Trophoblast cell (in vitro differentiated cells and primary cell): ENCODE measurements at regions not wholly inside any gene's neighbourhood (a gene's known extent, or its start where the extent isn't known, plus 50 kb on each side); places are given as distances from the start of the nearest gene placed in this dataset.

Experiments used
- DNase-seq, 2 donors: peaks; one replicate each; pipeline ENCODE4 v3.0.0-alpha.2; 2016
- H2AFZ ChIP-seq: 2 replicates; pipeline ENCODE4 v1.6.1; 2013; ENCODE audit warnings: low read length, moderate library complexity, mild to moderate bottlenecking; ENCODE audit not compliant: insufficient read depth, poor library complexity
- H2AK5ac ChIP-seq: 2 replicates; pipeline ENCODE4 v1.6.1; 2013; ENCODE audit warnings: mild to moderate bottlenecking, low read length
- H2BK120ac ChIP-seq: 2 replicates; pipeline ENCODE4 v1.6.1; 2013; ENCODE audit warnings: low read length, mild to moderate bottlenecking, moderate library complexity; ENCODE audit not compliant: insufficient read depth, poor library complexity
- H2BK12ac ChIP-seq: 2 replicates; pipeline ENCODE4 v1.6.1; 2013; ENCODE audit warnings: mild to moderate bottlenecking, low read length, moderate library complexity
- H2BK5ac ChIP-seq: 2 replicates; pipeline ENCODE4 v1.6.1; 2013; ENCODE audit warnings: low read length, low read depth, moderate library complexity, mild to moderate bottlenecking; ENCODE audit not compliant: poor library complexity
- H3K14ac ChIP-seq: 2 replicates; pipeline ENCODE4 v1.6.1; 2013; ENCODE audit warnings: mild to moderate bottlenecking, low read length
- H3K18ac ChIP-seq: 2 replicates; pipeline ENCODE4 v1.6.1; 2013; ENCODE audit warnings: mild to moderate bottlenecking, low read length
- H3K23ac ChIP-seq: 2 replicates; pipeline ENCODE4 v1.6.1; 2013; ENCODE audit warnings: low read length
- H3K27ac ChIP-seq: 2 replicates; pipeline ENCODE4 v1.5.1; 2013; ENCODE audit warnings: low read depth, mild to moderate bottlenecking, inconsistent platforms, low read length, moderate library complexity
- H3K27me3 ChIP-seq: 2 replicates; pipeline ENCODE4 v1.6.1; 2013; ENCODE audit warnings: inconsistent platforms, mild to moderate bottlenecking, low read length, moderate library complexity; ENCODE audit not compliant: insufficient read depth
- H3K36me3 ChIP-seq, 2 experiments: 1 replicate in 1 of 2; 2 replicates in 1 of 2; pipeline ENCODE4 v1.6.1; 2013; ENCODE audit warnings: low read length in 2 of 2, mild to moderate bottlenecking in 2 of 2, moderate library complexity in 1 of 2; ENCODE audit not compliant: insufficient read depth in 2 of 2, control insufficient read depth in 1 of 2
- H3K4ac ChIP-seq: 2 replicates; pipeline ENCODE4 v1.6.1; 2013; ENCODE audit warnings: low read depth, mild to moderate bottlenecking, low read length, moderate library complexity
- H3K4me1 ChIP-seq, 2 experiments: 1 replicate in 1 of 2; 2 replicates in 1 of 2; pipeline ENCODE4 v1.6.1; 2013; ENCODE audit warnings: low read length in 2 of 2, mild to moderate bottlenecking in 2 of 2, moderate library complexity in 1 of 2; ENCODE audit not compliant: insufficient read depth in 2 of 2, control insufficient read depth in 1 of 2
- H3K4me2 ChIP-seq: 2 replicates; pipeline ENCODE4 v1.6.1; 2013; ENCODE audit warnings: inconsistent platforms, mild to moderate bottlenecking, low read length, moderate library complexity
- H3K4me3 ChIP-seq: 2 replicates; pipeline ENCODE4 v1.5.1; 2013; ENCODE audit warnings: mild to moderate bottlenecking, low read depth, low read length, inconsistent platforms
- H3K79me1 ChIP-seq: one replicate; pipeline ENCODE4 v1.6.1; 2013; ENCODE audit warnings: low read length
- H3K79me2 ChIP-seq: 2 replicates; pipeline ENCODE4 v1.6.1; 2013; ENCODE audit warnings: low read length, mild to moderate bottlenecking; ENCODE audit not compliant: control insufficient read depth, insufficient read depth, poor library complexity
- H3K9ac ChIP-seq: 2 replicates; pipeline ENCODE4 v1.6.1; 2013; ENCODE audit warnings: mild to moderate bottlenecking, low read length
- H3K9me3 ChIP-seq: 2 replicates; pipeline ENCODE4 v1.6.1; 2013; ENCODE audit warnings: low read depth, mild to moderate bottlenecking, control low read depth, inconsistent platforms, low read length; ENCODE audit not compliant: insufficient read depth
- H4K12ac ChIP-seq: 2 replicates; pipeline ENCODE4 v1.6.1; 2013; ENCODE audit warnings: low read depth, mild to moderate bottlenecking, low read length, moderate library complexity
- H4K8ac ChIP-seq: 2 replicates; pipeline ENCODE4 v1.6.1; 2013; ENCODE audit warnings: low read depth, mild to moderate bottlenecking, low read length, moderate library complexity
- H4K91ac ChIP-seq: one replicate; pipeline ENCODE4 v1.6.1; 2013; ENCODE audit warnings: low read depth, mild to moderate bottlenecking, low read length, moderate library complexity
- WGBS: extraction: QIAGEN DNeasy Blood & Tissue Kit; methylation state at CpG from one replicate; pipeline ENCODE4 v1.1.7; 2013; ENCODE audit warnings: missing lambda C conversion rate; ENCODE audit not compliant: insufficient read length, insufficient coverage; ENCODE audit errors: extremely low coverage; 5-methylcytosine and 5-hydroxymethylcytosine counted together

DNA sequence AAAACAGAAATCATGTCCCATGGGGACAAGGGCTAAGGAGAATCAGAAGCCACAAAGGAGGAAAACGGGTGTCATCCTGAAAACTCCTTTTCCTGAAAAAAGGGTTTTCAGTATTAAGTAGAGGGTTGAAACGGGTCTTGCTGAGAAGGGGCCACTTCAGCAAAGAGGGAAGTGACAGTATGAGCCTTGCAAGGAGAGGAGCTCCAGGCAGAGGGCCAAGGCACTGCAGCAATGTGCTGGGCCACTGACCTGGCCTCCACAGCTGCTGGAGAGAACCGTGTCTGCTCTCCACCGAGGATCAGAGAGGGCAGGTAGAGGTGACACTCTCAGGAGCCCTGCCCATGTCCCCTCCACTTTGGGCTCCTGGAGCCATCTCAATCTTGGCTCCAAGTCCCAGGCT, 103.3 kb downstream of the NCOR2 start:
- H2BK5ac ChIP-seq, result no peak overlapping the region
- no peak overlapping the region for H3K9ac ChIP-seq
- no peak overlapping the region for H2AFZ ChIP-seq
- H2BK12ac ChIP-seq, result no peak overlapping the region
- no peak overlapping the region for H3K18ac ChIP-seq
- H4K12ac ChIP-seq, result no peak overlapping the region
- H3K4me1 ChIP-seq, result no peaks in the 10 kb centered on the region
- H3K27ac ChIP-seq, result no peak overlapping the region
- H3K27me3 ChIP-seq, result no peaks in the 10 kb centered on the region
- no peak overlapping the region for H3K4ac ChIP-seq
- H3K36me3 ChIP-seq, result peaks cover 51 to 65% of the 10 kb centered on the region in 2 experiments
- no peak overlapping the region for H4K8ac ChIP-seq
- H3K23ac ChIP-seq, result no peak overlapping the region
- no peak overlapping the region for H3K4me2 ChIP-seq
- H3K79me1 ChIP-seq, result no peaks in the 10 kb centered on the region
- no CpG with 5 or more reads among the region's 4 CpGs for WGBS
- no peak overlapping the region for H3K14ac ChIP-seq
- H3K4me3 ChIP-seq, result no peak overlapping the region
- peaks cover 11% of the 10 kb centered on the region for H3K9me3 ChIP-seq
- DNase-seq, result no peak
- H2BK120ac ChIP-seq, result no peak overlapping the region
- H4K91ac ChIP-seq, result no peak overlapping the region
- no peaks in the 10 kb centered on the region for H3K79me2 ChIP-seq
- no peak overlapping the region for H2AK5ac ChIP-seq

DNA sequence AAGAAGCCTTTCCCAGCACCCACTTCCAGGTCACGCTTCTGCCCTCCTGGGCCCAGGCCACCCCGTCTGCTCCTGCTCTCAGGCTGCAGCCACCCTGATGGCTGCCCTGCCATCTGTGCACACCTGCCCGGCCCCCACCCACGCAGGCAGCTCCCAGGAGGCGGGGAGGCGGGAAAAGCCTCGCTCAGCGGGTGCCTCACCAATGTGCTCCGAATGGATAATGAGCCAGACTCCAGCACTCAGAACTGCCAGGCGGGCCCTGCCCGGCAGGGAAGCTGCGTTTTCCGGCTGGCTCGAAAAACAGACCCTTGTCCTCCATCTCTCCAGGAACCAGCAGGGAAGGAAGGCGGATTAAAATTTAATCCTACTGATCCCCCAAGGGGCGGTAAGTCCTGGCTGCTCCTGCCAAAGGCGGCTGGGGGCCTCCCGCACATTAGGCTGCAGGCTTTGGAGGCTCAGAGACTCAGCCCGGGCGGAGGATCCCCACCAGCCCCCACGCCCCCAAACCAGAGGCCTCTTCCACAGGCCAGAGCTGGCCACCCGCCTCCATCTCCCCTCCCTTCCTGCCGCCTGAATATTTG, 104.0 kb downstream of the NCOR2 start:
- no peak overlapping the region for H3K9ac ChIP-seq
- H4K8ac ChIP-seq, result no peak overlapping the region
- DNase-seq, result no peak
- H4K12ac ChIP-seq, result no peak overlapping the region
- H3K79me2 ChIP-seq, result no peaks in the 10 kb centered on the region
- no peak overlapping the region for H3K4me2 ChIP-seq
- no peak overlapping the region for H3K27ac ChIP-seq
- H2BK5ac ChIP-seq, result no peak overlapping the region
- no peak overlapping the region for H3K14ac ChIP-seq
- no peaks in the 10 kb centered on the region for H3K4me1 ChIP-seq
- peaks cover 9% of the 10 kb centered on the region for H3K9me3 ChIP-seq
- H2AK5ac ChIP-seq, result no peak overlapping the region
- no peak overlapping the region for H4K91ac ChIP-seq
- no peak overlapping the region for H3K23ac ChIP-seq
- H3K4ac ChIP-seq, result no peak overlapping the region
- no peak overlapping the region for H2BK120ac ChIP-seq
- no peak overlapping the region for H2BK12ac ChIP-seq
- H3K4me3 ChIP-seq, result no peak overlapping the region
- H3K36me3 ChIP-seq, result peaks cover 53 to 67% of the 10 kb centered on the region in 2 experiments
- no peak overlapping the region for H2AFZ ChIP-seq
- no peak overlapping the region for H3K18ac ChIP-seq
- WGBS, result no CpG with 5 or more reads among the region's 23 CpGs
- H3K79me1 ChIP-seq, result no peaks in the 10 kb centered on the region
- H3K27me3 ChIP-seq, result no peaks in the 10 kb centered on the region

GRCh38 chr12:124462750-124463149, 104.7 kb downstream of the NCOR2 start:
- H3K79me1 ChIP-seq, result no peaks in the 10 kb centered on the region
- H4K8ac ChIP-seq, result no peak overlapping the region
- H3K4me3 ChIP-seq, result no peak overlapping the region
- H2BK120ac ChIP-seq, result no peak overlapping the region
- DNase-seq, result no peak
- no peak overlapping the region for H3K4me2 ChIP-seq
- no peak overlapping the region for H3K23ac ChIP-seq
- peaks cover 9% of the 10 kb centered on the region for H3K9me3 ChIP-seq
- no peaks in the 10 kb centered on the region for H3K4me1 ChIP-seq
- no peaks in the 10 kb centered on the region for H3K79me2 ChIP-seq
- H3K4ac ChIP-seq, result no peak overlapping the region
- peaks cover 53 to 73% of the 10 kb centered on the region in 2 experiments for H3K36me3 ChIP-seq
- no peak overlapping the region for H4K91ac ChIP-seq
- no CpG with 5 or more reads among the region's 9 CpGs for WGBS
- no peak overlapping the region for H3K18ac ChIP-seq
- no peak overlapping the region for H3K14ac ChIP-seq
- H2BK5ac ChIP-seq, result no peak overlapping the region
- no peak overlapping the region for H2BK12ac ChIP-seq
- no peak overlapping the region for H4K12ac ChIP-seq
- H2AK5ac ChIP-seq, result no peak overlapping the region
- H3K9ac ChIP-seq, result no peak overlapping the region
- H2AFZ ChIP-seq, result no peak overlapping the region
- H3K27me3 ChIP-seq, result no peaks in the 10 kb centered on the region
- H3K27ac ChIP-seq, result no peak overlapping the region

DNA sequence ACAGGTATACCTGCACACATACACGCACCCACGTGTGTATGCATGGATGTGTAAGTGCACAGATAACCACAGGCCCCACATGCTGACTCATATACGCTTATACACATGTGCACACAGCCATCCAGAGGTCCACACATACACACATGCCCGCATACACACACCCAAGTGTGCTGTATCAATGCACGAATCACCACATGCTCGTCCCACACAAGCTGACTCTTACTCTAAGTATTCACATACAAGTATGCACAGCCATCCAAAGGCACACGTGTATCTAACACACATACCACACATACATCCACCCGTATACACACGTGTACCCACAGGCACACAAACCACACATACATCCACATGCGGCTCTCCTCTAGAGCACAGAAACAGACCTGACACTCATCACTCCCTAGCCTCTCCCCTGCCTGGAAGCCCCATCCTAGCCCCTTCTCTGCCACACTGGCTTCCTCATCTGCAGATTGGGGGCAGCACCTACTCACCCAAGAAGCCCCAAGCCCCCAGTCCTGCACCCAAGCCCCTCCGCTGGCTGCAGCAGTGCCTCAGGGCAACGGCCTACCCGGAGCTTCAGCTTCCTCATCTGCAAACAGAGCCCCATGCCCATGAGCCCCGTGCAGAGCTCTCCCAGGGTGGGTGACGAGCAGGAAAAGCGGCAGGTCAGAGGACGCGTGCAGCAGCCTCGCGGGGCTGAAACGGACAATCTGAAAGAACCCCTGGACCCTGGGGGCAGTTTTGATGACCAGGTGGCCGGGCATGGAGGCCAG, 105.4 kb downstream of the NCOR2 start:
- no peak overlapping the region for H2BK120ac ChIP-seq
- H4K91ac ChIP-seq, result no peak overlapping the region
- H3K14ac ChIP-seq, result no peak overlapping the region
- peaks cover 9% of the 10 kb centered on the region for H3K9me3 ChIP-seq
- no peak overlapping the region for H3K4me2 ChIP-seq
- H3K79me2 ChIP-seq, result no peaks in the 10 kb centered on the region
- no peak overlapping the region for H2AFZ ChIP-seq
- H3K36me3 ChIP-seq, result peaks cover 53 to 76% of the 10 kb centered on the region in 2 experiments
- H3K79me1 ChIP-seq, result no peaks in the 10 kb centered on the region
- no peak overlapping the region for H3K27ac ChIP-seq
- H3K9ac ChIP-seq, result no peak overlapping the region
- H3K4me3 ChIP-seq, result peak overlapping the region; percentile 18
- no peak overlapping the region for H3K4ac ChIP-seq
- H4K8ac ChIP-seq, result no peak overlapping the region
- H3K4me1 ChIP-seq, result no peaks in the 10 kb centered on the region
- WGBS, result no CpG with 5 or more reads among the region's 22 CpGs
- H2AK5ac ChIP-seq, result no peak overlapping the region
- H2BK12ac ChIP-seq, result no peak overlapping the region
- no peak overlapping the region for H4K12ac ChIP-seq
- peak; percentile 28 to 51 for DNase-seq
- H3K18ac ChIP-seq, result no peak overlapping the region
- no peak overlapping the region for H2BK5ac ChIP-seq
- no peaks in the 10 kb centered on the region for H3K27me3 ChIP-seq
- no peak overlapping the region for H3K23ac ChIP-seq
